Activated CD8-positive, alpha-beta memory T cell treated with anti-CD3 and anti-CD28 coated beads, Interleukin-2, amount 50 U/mL, for 4 hours (primary cell): ENCODE measurements at regions not wholly inside any gene's neighbourhood (a gene's known extent, or its start where the extent isn't known, plus 50 kb on each side); places are given as distances from the start of the nearest gene placed in this dataset.
"Not testable (repeated sequence)": the region's sequence is repeated elsewhere in the genome, so short reads cannot be mapped to it uniquely, and the experiment has no call there.

Experiments used
- DNase-seq: peaks from one replicate; pipeline ENCODE4 v3.0.0-alpha.2; 2020

- DNase-seq = no peak
These were observed 548.0 kb downstream of the SATB2 start for GRCh38 chr2:198909525-198910267.

- no peak for DNase-seq
These were observed 551.7 kb downstream of the SATB2 start for GRCh38 chr2:198905881-198906612.

- DNase-seq = no peak
These were observed 555.8 kb downstream of the SATB2 start for GRCh38 chr2:198901894-198902293.

- DNase-seq = no peak
These were observed 557.6 kb downstream of the SATB2 start for GRCh38 chr2:198900141-198900540.

GRCh38 chr2:198890490-198890889 lies 567.2 kb downstream of the SATB2 start:
- DNase-seq = no peak

- no peak for DNase-seq
These were observed 574.1 kb downstream of the SATB2 start for GRCh38 chr2:198883604-198884003.

GRCh38 chr2:198880986-198881385 lies 576.8 kb downstream of the SATB2 start:
- DNase-seq = no peak

- no peak for DNase-seq
These were observed 577.3 kb downstream of the SATB2 start for GRCh38 chr2:198880421-198880820.

- DNase-seq = no peak
These were observed 583.3 kb downstream of the SATB2 start for GRCh38 chr2:198874472-198874858.

GRCh38 chr2:198873503-198874471 lies 584.0 kb downstream of the SATB2 start:
- no peak for DNase-seq

- no peak for DNase-seq
These were observed 594.1 kb downstream of the SATB2 start for GRCh38 chr2:198863655-198864054.

- DNase-seq = no peak
These were observed 596.7 kb downstream of the SATB2 start for GRCh38 chr2:198861080-198861479.

- no peak for DNase-seq
These were observed 600.5 kb downstream of the SATB2 start for GRCh38 chr2:198857246-198857645.

GRCh38 chr2:198855746-198856145 lies 602.0 kb downstream of the SATB2 start:
- DNase-seq = not testable (repeated sequence)

GRCh38 chr2:198852248-198852647 lies 605.5 kb downstream of the SATB2 start:
- no peak for DNase-seq

- no peak for DNase-seq
These were observed 632.2 kb downstream of the SATB2 start for GRCh38 chr2:198825534-198825933.

GRCh38 chr2:198817536-198817935 lies 640.2 kb downstream of the SATB2 start:
- DNase-seq = no peak

GRCh38 chr2:198815626-198816025 lies 642.1 kb downstream of the SATB2 start:
- DNase-seq = no peak

- no peak for DNase-seq
These were observed 646.5 kb downstream of the SATB2 start for GRCh38 chr2:198811198-198811597.

GRCh38 chr2:198809976-198810375 lies 647.8 kb downstream of the SATB2 start:
- DNase-seq = no peak

- no peak for DNase-seq
These were observed 650.6 kb downstream of the SATB2 start for GRCh38 chr2:198807131-198807530.

- DNase-seq = no peak
These were observed 662.3 kb downstream of the SATB2 start for GRCh38 chr2:198795419-198795818.

- DNase-seq = no peak
These were observed 666.1 kb downstream of the SATB2 start for GRCh38 chr2:198791623-198792022.
